GM12874 (cell line): ENCODE measurements at regions not wholly inside any gene's neighbourhood (a gene's known extent, or its start where the extent isn't known, plus 50 kb on each side); places are given as distances from the start of the nearest gene placed in this dataset.

Source experiments
- TF ChIP-seq, protein P1 (sequence below): IDR thresholded peaks from 2 replicates; pipeline ENCODE4 v1.5.1; 2011; ENCODE audit warnings: low read depth, mild to moderate bottlenecking, control low read depth, low read length, moderate library complexity; ENCODE audit not compliant: insufficient read depth

DNA sequence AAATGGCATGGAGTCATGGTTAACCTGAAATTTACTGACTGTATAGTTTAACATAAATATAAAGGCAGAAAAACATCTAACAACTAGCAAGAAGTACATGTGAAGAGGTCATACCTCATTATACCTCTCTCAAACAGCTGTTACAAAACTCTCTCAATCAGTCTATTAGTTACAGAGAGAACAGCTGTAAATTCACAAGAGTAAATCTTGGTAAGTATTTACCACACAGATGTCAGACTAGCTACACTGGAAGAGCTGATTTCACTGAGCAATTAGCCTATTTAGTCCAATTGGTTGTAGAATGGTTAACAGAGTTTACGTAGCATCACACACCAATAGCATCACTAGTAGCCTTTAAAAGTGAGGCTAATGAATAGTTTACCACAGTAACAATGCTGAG is 463.4 kb upstream of the USP15 start:
- TF ChIP-seq, protein P1, sequence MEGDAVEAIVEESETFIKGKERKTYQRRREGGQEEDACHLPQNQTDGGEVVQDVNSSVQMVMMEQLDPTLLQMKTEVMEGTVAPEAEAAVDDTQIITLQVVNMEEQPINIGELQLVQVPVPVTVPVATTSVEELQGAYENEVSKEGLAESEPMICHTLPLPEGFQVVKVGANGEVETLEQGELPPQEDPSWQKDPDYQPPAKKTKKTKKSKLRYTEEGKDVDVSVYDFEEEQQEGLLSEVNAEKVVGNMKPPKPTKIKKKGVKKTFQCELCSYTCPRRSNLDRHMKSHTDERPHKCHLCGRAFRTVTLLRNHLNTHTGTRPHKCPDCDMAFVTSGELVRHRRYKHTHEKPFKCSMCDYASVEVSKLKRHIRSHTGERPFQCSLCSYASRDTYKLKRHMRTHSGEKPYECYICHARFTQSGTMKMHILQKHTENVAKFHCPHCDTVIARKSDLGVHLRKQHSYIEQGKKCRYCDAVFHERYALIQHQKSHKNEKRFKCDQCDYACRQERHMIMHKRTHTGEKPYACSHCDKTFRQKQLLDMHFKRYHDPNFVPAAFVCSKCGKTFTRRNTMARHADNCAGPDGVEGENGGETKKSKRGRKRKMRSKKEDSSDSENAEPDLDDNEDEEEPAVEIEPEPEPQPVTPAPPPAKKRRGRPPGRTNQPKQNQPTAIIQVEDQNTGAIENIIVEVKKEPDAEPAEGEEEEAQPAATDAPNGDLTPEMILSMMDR, result no peak

DNA sequence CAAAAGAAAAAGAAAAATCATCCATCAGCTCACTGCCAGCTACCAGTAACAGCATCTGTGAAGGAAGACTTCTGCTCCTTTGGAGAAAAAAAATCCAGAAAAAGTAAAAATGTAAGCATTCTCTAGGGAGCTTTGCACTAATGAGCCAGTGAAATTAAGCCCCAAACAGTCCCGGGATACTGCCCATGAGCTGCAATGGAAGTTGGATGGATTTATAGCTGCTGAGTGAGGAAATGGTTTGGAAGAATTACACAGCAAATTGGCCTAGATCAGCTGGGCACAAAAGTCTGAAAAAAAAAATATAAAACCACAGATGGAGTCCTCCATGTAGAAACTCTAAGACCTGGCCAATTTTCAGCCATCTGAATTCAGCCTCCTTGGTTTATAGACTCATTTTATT is 462.9 kb upstream of the USP15 start:
- TF ChIP-seq, protein P1, result no peak

DNA sequence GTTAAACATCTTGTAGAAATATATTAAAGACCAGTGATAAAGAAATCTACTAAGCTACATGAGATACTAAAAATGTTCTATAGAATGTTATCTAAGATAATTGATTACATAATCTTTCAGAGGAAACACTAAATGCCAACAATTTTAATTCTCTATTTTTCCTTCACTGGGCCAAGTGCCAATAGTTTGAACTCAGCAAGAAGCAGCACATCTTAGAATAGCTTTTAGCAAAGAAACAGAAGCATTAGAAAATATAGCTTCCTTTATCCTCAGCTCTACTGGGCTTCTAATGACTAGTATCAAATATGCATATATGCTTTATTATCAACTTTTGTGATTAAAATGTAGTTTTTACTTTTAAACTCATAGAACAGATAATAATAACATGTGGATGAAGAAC is 461.4 kb upstream of the USP15 start:
- TF ChIP-seq, protein P1, result no peak

DNA sequence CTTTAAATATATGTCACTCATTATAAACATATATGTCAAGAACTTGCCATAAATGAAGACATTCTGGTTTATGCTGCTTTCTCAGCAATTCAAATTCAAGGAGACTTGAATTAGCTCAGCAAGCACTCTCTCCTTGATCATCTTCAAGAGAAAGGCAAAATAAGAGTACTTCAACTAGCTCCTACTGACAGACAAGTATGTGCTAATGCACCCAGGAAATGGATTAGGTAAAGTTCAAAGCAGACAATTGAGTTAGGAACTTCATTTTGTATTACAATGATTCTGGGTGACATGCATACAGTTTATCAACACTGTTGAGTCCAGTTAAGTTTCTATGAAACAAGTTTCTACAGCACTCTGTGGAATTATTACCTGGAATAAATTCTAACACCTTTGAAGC is 455.9 kb upstream of the USP15 start:
- TF ChIP-seq, protein P1, result no peak

DNA sequence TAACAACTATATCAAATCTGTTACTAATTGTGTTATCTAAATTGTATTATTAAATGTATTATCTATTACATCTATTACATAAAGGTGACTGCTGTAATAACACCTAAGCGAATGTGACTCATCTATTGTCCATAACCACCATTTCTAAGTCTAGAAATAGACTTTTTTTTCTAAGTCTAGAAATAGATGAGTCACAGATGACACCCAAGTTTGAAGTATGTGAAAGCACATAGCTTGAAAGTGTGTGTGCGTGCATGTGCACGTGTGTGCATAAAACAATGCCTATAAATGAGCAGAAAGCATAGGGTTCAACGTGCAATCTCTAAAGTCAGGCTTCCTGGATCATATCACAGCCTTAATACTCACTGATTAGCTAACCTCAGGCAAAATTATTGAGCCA is 451.3 kb upstream of the USP15 start:
- TF ChIP-seq, protein P1, result no peak

DNA sequence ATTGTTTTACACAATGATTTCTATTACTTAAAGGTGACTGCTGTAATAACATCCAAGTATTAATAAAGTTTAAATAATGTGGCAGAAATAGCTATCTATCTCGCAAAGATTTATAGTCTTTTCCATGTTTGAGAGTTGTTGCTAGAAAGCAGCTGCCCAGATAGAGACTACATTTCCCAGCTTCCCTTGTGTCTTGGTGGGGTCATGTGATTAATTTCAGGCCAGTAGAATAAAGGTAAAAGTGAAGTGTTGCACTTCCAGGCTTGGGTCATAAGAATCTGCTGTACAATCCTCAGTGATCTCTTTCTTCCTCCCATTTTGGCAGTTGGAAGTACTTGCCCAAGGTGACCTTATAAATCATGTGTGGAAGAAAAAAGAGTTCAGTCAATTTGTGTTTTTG is 449.7 kb upstream of the USP15 start:
- TF ChIP-seq, protein P1, result no peak

DNA sequence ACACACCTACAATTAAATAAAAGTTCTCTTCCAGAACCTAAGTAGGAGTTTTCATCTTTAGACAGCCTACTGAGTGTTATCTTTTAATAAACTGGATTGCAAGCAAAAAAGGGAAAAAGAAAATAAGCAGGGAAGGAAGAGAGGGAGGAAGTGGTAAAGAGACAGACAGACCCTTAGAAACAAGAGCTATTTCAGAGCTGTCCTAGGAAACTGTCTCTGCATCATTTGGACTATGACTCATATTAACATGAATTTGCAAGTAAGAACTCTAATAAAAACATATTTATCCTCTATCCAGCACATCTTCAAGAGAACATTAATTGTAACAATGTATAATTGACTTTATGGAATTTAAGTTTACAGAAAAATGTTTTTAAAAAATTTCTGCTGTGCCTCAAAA is 438.8 kb upstream of the USP15 start:
- TF ChIP-seq, protein P1, result no peak

DNA sequence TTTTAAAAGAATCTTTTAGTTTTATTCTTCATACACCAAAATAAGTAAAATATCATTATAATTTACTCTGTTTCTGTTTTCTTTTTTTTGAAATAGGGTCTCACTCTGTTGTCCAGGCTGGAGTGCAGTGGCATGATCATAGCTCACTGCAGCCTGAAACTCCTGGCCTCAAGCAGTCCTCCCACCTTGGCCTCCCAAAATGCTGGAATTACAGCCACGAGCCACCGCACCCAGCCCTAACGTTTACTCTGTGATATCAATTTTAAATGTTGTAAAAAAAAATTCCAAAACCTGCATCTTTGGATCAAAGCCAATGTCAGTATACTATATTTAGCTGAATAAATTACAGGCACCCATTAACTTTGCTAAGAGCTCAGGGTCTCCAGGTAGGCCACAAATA is 437.1 kb upstream of the USP15 start:
- TF ChIP-seq, protein P1, result no peak
